GM23248 (cell line): ENCODE measurements at regions not wholly inside any gene's neighbourhood (a gene's known extent, or its start where the extent isn't known, plus 50 kb on each side); places are given as distances from the start of the nearest gene placed in this dataset.

Experiments
- DNase-seq: peaks from one replicate; pipeline ENCODE4 v3.0.0-alpha.2; 2015
- H2AFZ ChIP-seq: fragments of 200-600 bp; sonication (generic); 2 replicates; pipeline ENCODE4 v1.6.1; 2016; ENCODE audit warnings: antibody characterized with exemption
- H3F3A ChIP-seq: fragments of 200-600 bp; sonication (generic); 2 replicates; pipeline ENCODE4 v1.6.1; 2016; ENCODE audit warnings: mild to moderate bottlenecking, antibody characterized with exemption, mixed run types; ENCODE audit not compliant: insufficient read depth
- H3K27ac ChIP-seq: fragments of 200-600 bp; sonication (generic); 2 replicates; pipeline ENCODE4 v1.5.1; 2016; ENCODE audit warnings: mild to moderate bottlenecking
- H3K27me3 ChIP-seq: fragments of 200-600 bp; sonication (generic); replicated peaks from 2 replicates; pipeline ENCODE4 v1.6.1; 2016; ENCODE audit warnings: mild to moderate bottlenecking; ENCODE audit not compliant: insufficient read depth
- H3K36me3 ChIP-seq: fragments of 200-600 bp; sonication (generic); 2 replicates; pipeline ENCODE4 v1.6.1; 2016; ENCODE audit warnings: low read depth, mild to moderate bottlenecking
- H3K4me1 ChIP-seq: fragments of 200-600 bp; sonication (generic); 2 replicates; pipeline ENCODE4 v1.6.1; 2016; ENCODE audit warnings: mild to moderate bottlenecking; ENCODE audit not compliant: insufficient read depth
- H3K4me2 ChIP-seq: fragments of 200-600 bp; sonication (generic); one replicate; pipeline ENCODE4 v1.6.1; 2016; ENCODE audit warnings: mild to moderate bottlenecking; ENCODE audit not compliant: unreplicated experiment
- H3K4me3 ChIP-seq: fragments of 200-600 bp; sonication (generic); 2 replicates; pipeline ENCODE4 v1.5.1; 2016; ENCODE audit warnings: mild to moderate bottlenecking
- H3K79me2 ChIP-seq: fragments of 200-600 bp; sonication (generic); 2 replicates; pipeline ENCODE4 v1.6.1; 2016; ENCODE audit warnings: mild to moderate bottlenecking; ENCODE audit not compliant: insufficient read depth
- H3K9ac ChIP-seq: fragments of 200-600 bp; sonication (generic); 2 replicates; pipeline ENCODE4 v1.6.1; 2016; ENCODE audit warnings: mild to moderate bottlenecking
- H3K9me2 ChIP-seq: fragments of 200-600 bp; sonication (generic); 2 replicates; pipeline ENCODE4 v1.6.1; 2016; ENCODE audit warnings: mixed run types, mild to moderate bottlenecking, moderate library complexity; ENCODE audit not compliant: insufficient read depth
- H3K9me3 ChIP-seq: fragments of 200-600 bp; sonication (generic); one replicate; pipeline ENCODE4 v1.6.1; 2017; ENCODE audit warnings: low read depth
- H4K20me1 ChIP-seq: fragments of 200-600 bp; sonication (generic); 2 replicates; pipeline ENCODE4 v1.6.0; 2016; ENCODE audit not compliant: insufficient read depth
- EZH2 ChIP-seq: fragments of 200-600 bp; sonication (generic); IDR thresholded peaks from 2 replicates; pipeline ENCODE4 v1.6.1; 2018; ENCODE audit warnings: antibody characterized with exemption, mild to moderate bottlenecking; ENCODE audit not compliant: insufficient read depth, poor library complexity, severe bottlenecking
- EZH2phosphoT487 ChIP-seq: fragments of 200-600 bp; sonication (generic); IDR thresholded peaks from 2 replicates; pipeline ENCODE4 v1.6.1; 2018; ENCODE audit warnings: antibody characterized with exemption, moderate library complexity, mild to moderate bottlenecking, low read depth; ENCODE audit not compliant: insufficient read depth
- WGBS, 2 experiments: methylation state at CpG; one replicate each; pipeline ENCODE4 v1.1.6; 2015 to 2017; ENCODE audit warnings: low lambda C conversion rate in 2 of 2, low coverage in 1 of 2; ENCODE audit errors: missing lambda C conversion rate in 2 of 2; 5-methylcytosine and 5-hydroxymethylcytosine counted together
- in situ Hi-C: fragments of 300-500 bp; cut with MboI; formaldehyde crosslinking; loops from 2 replicates; pipeline ENCODE4 v1.15.0; 2020

- no peak overlapping the region for H3K4me2 ChIP-seq
- DNase-seq = no peak
- H2AFZ ChIP-seq = no peak overlapping the region
- no peak overlapping the region for H3K4me3 ChIP-seq
- no peaks in the 10 kb centered on the region for H3K9me3 ChIP-seq
- H4K20me1 ChIP-seq = no peaks in the 10 kb centered on the region
- H3K27ac ChIP-seq = no peak overlapping the region
- no peaks in the 10 kb centered on the region for H3K4me1 ChIP-seq
- no peaks in the 10 kb centered on the region for H3K36me3 ChIP-seq
- no peaks in the 10 kb centered on the region for H3K79me2 ChIP-seq
- no peaks in the 10 kb centered on the region for H3K27me3 ChIP-seq
- H3K9me2 ChIP-seq = no peaks in the 10 kb centered on the region
- in situ Hi-C loops = no loop called here
- TF ChIP-seq EZH2phosphoT487 (no peak), EZH2 (no peak)
- WGBS, 2 experiments = 56 to 57% methylated on average over 5 of the region's 5 CpGs
- H3K9ac ChIP-seq = no peak overlapping the region
- no peaks in the 10 kb centered on the region for H3F3A ChIP-seq
Measured at GRCh38 chr9:522190-522589, 307.5 kb downstream of the DOCK8 start.

- Histone ChIP-seq H3K36me3 (no peaks in the 10 kb centered on the region), H3K4me1 (no peaks in the 10 kb centered on the region), H3K4me3 (no peak overlapping the region), H3K9ac (no peak overlapping the region), H2AFZ (no peak overlapping the region), H3K27me3 (no peaks in the 10 kb centered on the region), H3K79me2 (no peaks in the 10 kb centered on the region), H3K27ac (no peak overlapping the region), H3K9me3 (no peaks in the 10 kb centered on the region), H3F3A (no peaks in the 10 kb centered on the region), H4K20me1 (no peaks in the 10 kb centered on the region), H3K4me2 (no peak overlapping the region), H3K9me2 (no peaks in the 10 kb centered on the region)
- in situ Hi-C loops = no loop called here
- TF ChIP-seq EZH2 (no peak), EZH2phosphoT487 (no peak)
- DNase-seq = peak; percentile 2
- 41 to 61% methylated on average over 1 of the region's 1 CpG for WGBS, 2 experiments
Measured at GRCh38 chr9:522658-523057, 308.0 kb downstream of the DOCK8 start.

GRCh38 chr9:523444-523843 lies 308.8 kb downstream of the DOCK8 start:
- Histone ChIP-seq H3K9me2 (no peaks in the 10 kb centered on the region), H3K27me3 (no peaks in the 10 kb centered on the region), H3K4me1 (no peaks in the 10 kb centered on the region), H3F3A (no peaks in the 10 kb centered on the region), H3K4me2 (no peak overlapping the region), H3K79me2 (no peaks in the 10 kb centered on the region), H2AFZ (no peak overlapping the region), H3K9ac (no peak overlapping the region), H4K20me1 (no peaks in the 10 kb centered on the region), H3K4me3 (no peak overlapping the region), H3K9me3 (no peaks in the 10 kb centered on the region), H3K27ac (no peak overlapping the region), H3K36me3 (no peaks in the 10 kb centered on the region)
- DNase-seq = no peak
- no peak for TF ChIP-seq EZH2
- no peak for TF ChIP-seq EZH2phosphoT487
- in situ Hi-C loops = no loop called here
- 66 to 79% methylated on average over 4 of the region's 4 CpGs for WGBS, 2 experiments

- WGBS, 2 experiments = 4 to 13% methylated on average over 2 of the region's 2 CpGs
- H3K36me3 ChIP-seq = no peaks in the 10 kb centered on the region
- in situ Hi-C loops = no loop called here
Measured at GRCh38 chr9:524008-524407, 309.3 kb downstream of the DOCK8 start.

More at GRCh38 chr9:524008-524407, 309.3 kb downstream of the DOCK8 start:
- Histone ChIP-seq H3K9ac (no peak overlapping the region), H3K79me2 (no peaks in the 10 kb centered on the region), H4K20me1 (no peaks in the 10 kb centered on the region), H3F3A (no peaks in the 10 kb centered on the region), H3K9me2 (no peaks in the 10 kb centered on the region), H3K27me3 (no peaks in the 10 kb centered on the region), H3K27ac (no peak overlapping the region), H3K4me2 (no peak overlapping the region), H3K9me3 (no peaks in the 10 kb centered on the region), H3K4me1 (no peaks in the 10 kb centered on the region), H2AFZ (no peak overlapping the region), H3K4me3 (no peak overlapping the region)
- TF ChIP-seq EZH2phosphoT487 (no peak), EZH2 (no peak)
- DNase-seq = no peak
